Sigmoid colon (tissue), 4 donors: ENCODE measurements at regions not wholly inside any gene's neighbourhood (a gene's known extent, or its start where the extent isn't known, plus 50 kb on each side); places are given as distances from the start of the nearest gene placed in this dataset.

ENCODE experiments used
- POLR2A ChIP-seq, 2 donors: fragments of 450-650 bp; IDR thresholded peaks; one replicate each; pipeline ENCODE4 v1.6.1; 2016; ENCODE audit warnings: antibody characterized with exemption in 2 of 2, mild to moderate bottlenecking in 2 of 2, moderate library complexity in 2 of 2
- POLR2AphosphoS5 ChIP-seq, 4 donors: sonication (generic); formaldehyde crosslinking; IDR thresholded peaks; one replicate each; pipeline ENCODE4 v1.6.1; 2017; ENCODE audit warnings: antibody characterized with exemption in 4 of 4

- TF ChIP-seq POLR2A (IDR thresholded peaks at IDR 0.05) (no peak), POLR2AphosphoS5 (IDR thresholded peaks at IDR 0.05) (no peak)
Measured at GRCh38 chr3:76985645-76986044, 54.3 kb upstream of the ROBO2 start.
